ENCODE measurements at regions not wholly inside any gene's neighbourhood (a gene's known extent, or its start where the extent isn't known, plus 50 kb on each side); places are given as distances from the start of the nearest gene placed in this dataset.

- Histone ChIP-seq H3K4me1 (replicated peaks; ENCODE audit: insufficient read depth) (no peaks in the 10 kb centered on the region), H3K4me3 (no peak overlapping the region), H3K27me3 (ENCODE audit: insufficient read depth, low read depth) (peaks cover 7% of the 10 kb centered on the region; the same call in 1 of the 2 replicates), H3K79me2 (ENCODE audit: low read depth) (no peaks in the 10 kb centered on the region), H2AFZ (no peak overlapping the region), H3K36me3 (ENCODE audit: low read depth) (no peaks in the 10 kb centered on the region), H3K4me2 (no peak overlapping the region), H3K27ac (no peak overlapping the region), H4K20me1 (ENCODE audit: insufficient read depth) (no peaks in the 10 kb centered on the region), H3K9me3 (ENCODE audit: insufficient read depth, low read depth) (no peaks in the 10 kb centered on the region), H3K9me2 (ENCODE audit: insufficient read depth) (no peaks in the 10 kb centered on the region), H3F3A (ENCODE audit: insufficient read depth, low read depth) (no peaks in the 10 kb centered on the region)
- no TSS peak for BruUV-seq (replicated peaks)
- no peak for DNase-seq
- TF ChIP-seq, protein P1, sequence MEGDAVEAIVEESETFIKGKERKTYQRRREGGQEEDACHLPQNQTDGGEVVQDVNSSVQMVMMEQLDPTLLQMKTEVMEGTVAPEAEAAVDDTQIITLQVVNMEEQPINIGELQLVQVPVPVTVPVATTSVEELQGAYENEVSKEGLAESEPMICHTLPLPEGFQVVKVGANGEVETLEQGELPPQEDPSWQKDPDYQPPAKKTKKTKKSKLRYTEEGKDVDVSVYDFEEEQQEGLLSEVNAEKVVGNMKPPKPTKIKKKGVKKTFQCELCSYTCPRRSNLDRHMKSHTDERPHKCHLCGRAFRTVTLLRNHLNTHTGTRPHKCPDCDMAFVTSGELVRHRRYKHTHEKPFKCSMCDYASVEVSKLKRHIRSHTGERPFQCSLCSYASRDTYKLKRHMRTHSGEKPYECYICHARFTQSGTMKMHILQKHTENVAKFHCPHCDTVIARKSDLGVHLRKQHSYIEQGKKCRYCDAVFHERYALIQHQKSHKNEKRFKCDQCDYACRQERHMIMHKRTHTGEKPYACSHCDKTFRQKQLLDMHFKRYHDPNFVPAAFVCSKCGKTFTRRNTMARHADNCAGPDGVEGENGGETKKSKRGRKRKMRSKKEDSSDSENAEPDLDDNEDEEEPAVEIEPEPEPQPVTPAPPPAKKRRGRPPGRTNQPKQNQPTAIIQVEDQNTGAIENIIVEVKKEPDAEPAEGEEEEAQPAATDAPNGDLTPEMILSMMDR (conservative IDR thresholded peaks at IDR 0.05): no peak
- TF ChIP-seq EZH2 (IDR thresholded peaks at IDR 0.05; ENCODE audit: low read depth): no peak
- POLR2A ChIA-PET (ENCODE audit: unreplicated experiment): no interaction called here
- CTCF ChIA-PET: no interaction called here
- intact Hi-C loops (cut with micrococcal nuclease; ENCODE audit: unreplicated experiment): no loop called here
Measured at GRCh38 chr10:83987216-83987615, 152.1 kb upstream of the GHITM start.

GRCh38 chr10:83988435-83988834 is 150.9 kb upstream of the GHITM start:
- no peak for TF ChIP-seq EZH2 (IDR thresholded peaks at IDR 0.05; ENCODE audit: low read depth)
- TF ChIP-seq, protein P1 (conservative IDR thresholded peaks at IDR 0.05): no peak
- no peak overlapping the region for H3K27ac ChIP-seq
- intact Hi-C loops (cut with micrococcal nuclease; ENCODE audit: unreplicated experiment): no loop called here
- no peak overlapping the region for H3K4me3 ChIP-seq
- H4K20me1 ChIP-seq (ENCODE audit: insufficient read depth): no peaks in the 10 kb centered on the region
- ChIA-PET POLR2A (ENCODE audit: unreplicated experiment) (no interaction called here), CTCF (no interaction called here)
- H3K79me2 ChIP-seq (ENCODE audit: low read depth): no peaks in the 10 kb centered on the region
- BruUV-seq (replicated peaks): no TSS peak
- no peaks in the 10 kb centered on the region for H3K36me3 ChIP-seq (ENCODE audit: low read depth)
- no peaks in the 10 kb centered on the region for H3K4me1 ChIP-seq (replicated peaks; ENCODE audit: insufficient read depth)
- no peaks in the 10 kb centered on the region for H3K9me3 ChIP-seq (ENCODE audit: insufficient read depth, low read depth)
- H3K9me2 ChIP-seq (ENCODE audit: insufficient read depth): no peaks in the 10 kb centered on the region
- H3F3A ChIP-seq (ENCODE audit: insufficient read depth, low read depth): no peaks in the 10 kb centered on the region
- no peak overlapping the region for H3K4me2 ChIP-seq
- H3K27me3 ChIP-seq (ENCODE audit: insufficient read depth, low read depth): peaks cover 7% of the 10 kb centered on the region; the same call in 1 of the 2 replicates
- DNase-seq: no peak
- no peak overlapping the region for H2AFZ ChIP-seq

- no peak for TF ChIP-seq EZH2 (IDR thresholded peaks at IDR 0.05; ENCODE audit: low read depth)
- no peak for DNase-seq
- CTCF ChIA-PET: no interaction called here
- no peaks in the 10 kb centered on the region for H3K9me3 ChIP-seq (ENCODE audit: insufficient read depth, low read depth)
- no peak overlapping the region for H3K4me2 ChIP-seq
- H3K27me3 ChIP-seq (ENCODE audit: insufficient read depth, low read depth): peaks cover 7% of the 10 kb centered on the region; the same call in 1 of the 2 replicates
- POLR2A ChIA-PET (ENCODE audit: unreplicated experiment): no interaction called here
- no TSS peak for BruUV-seq (replicated peaks)
- no peak overlapping the region for H2AFZ ChIP-seq
- H3K79me2 ChIP-seq (ENCODE audit: low read depth): no peaks in the 10 kb centered on the region
- no peak overlapping the region for H3K4me3 ChIP-seq
- no peaks in the 10 kb centered on the region for H3K4me1 ChIP-seq (replicated peaks; ENCODE audit: insufficient read depth)
- H3K36me3 ChIP-seq (ENCODE audit: low read depth): no peaks in the 10 kb centered on the region
- no peak overlapping the region for H3K27ac ChIP-seq
- no peaks in the 10 kb centered on the region for H3K9me2 ChIP-seq (ENCODE audit: insufficient read depth)
- no peaks in the 10 kb centered on the region for H4K20me1 ChIP-seq (ENCODE audit: insufficient read depth)
- intact Hi-C loops (cut with micrococcal nuclease; ENCODE audit: unreplicated experiment): no loop called here
- no peaks in the 10 kb centered on the region for H3F3A ChIP-seq (ENCODE audit: insufficient read depth, low read depth)
Measured at GRCh38 chr10:83990126-83990525, 149.2 kb upstream of the GHITM start.

DNA sequence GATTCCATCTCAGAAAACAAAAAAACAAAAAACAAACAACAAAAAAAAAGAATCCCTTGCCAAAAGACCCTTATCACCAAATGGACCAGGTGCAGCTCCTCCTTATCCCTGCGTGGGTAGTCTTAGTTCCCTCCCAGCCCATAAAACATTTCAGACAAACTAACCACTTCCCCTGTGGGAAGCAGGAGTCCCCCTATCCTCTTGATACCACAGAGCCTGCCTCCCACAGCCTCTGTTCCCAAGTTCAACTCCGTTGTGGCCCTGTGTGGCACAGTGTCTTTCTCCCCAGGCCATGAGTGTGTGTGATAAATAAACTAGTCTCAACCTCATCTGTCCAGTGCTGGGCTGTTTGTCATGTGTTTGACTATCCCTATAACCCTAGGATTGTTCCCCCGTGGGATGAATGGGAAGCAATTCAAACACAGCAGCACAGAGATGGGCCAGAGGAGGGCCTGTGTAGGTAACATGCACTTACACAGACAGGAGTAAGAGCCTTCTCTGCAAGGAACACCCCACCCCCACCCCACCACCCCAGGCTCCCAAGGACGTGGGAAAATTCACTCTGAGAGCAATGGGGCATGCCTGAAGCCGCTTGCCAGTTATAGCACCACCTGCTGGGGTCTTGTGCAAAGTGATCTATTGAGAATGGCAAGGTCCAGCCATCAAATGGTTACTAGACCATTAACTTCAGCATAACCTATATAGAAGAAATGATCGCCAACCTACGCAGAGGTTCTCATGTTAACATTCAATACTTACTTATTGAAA is 147.1 kb upstream of the GHITM start:
- Histone ChIP-seq H3K4me1 (replicated peaks; ENCODE audit: insufficient read depth) (no peaks in the 10 kb centered on the region), H3K36me3 (ENCODE audit: low read depth) (no peaks in the 10 kb centered on the region), H3K4me2 (no peak overlapping the region), H3K27me3 (ENCODE audit: insufficient read depth, low read depth) (peaks cover 18% of the 10 kb centered on the region), H3K9me2 (ENCODE audit: insufficient read depth) (no peaks in the 10 kb centered on the region), H3K79me2 (ENCODE audit: low read depth) (no peaks in the 10 kb centered on the region), H4K20me1 (ENCODE audit: insufficient read depth) (no peaks in the 10 kb centered on the region), H3K4me3 (no peak overlapping the region), H3K27ac (no peak overlapping the region), H2AFZ (no peak overlapping the region), H3K9me3 (ENCODE audit: insufficient read depth, low read depth) (no peaks in the 10 kb centered on the region), H3F3A (ENCODE audit: insufficient read depth, low read depth) (no peaks in the 10 kb centered on the region)
- no TSS peak for BruUV-seq (replicated peaks)
- CTCF ChIA-PET: no interaction called here
- no peak for DNase-seq
- POLR2A ChIA-PET (ENCODE audit: unreplicated experiment): no interaction called here
- TF ChIP-seq, protein P1 (conservative IDR thresholded peaks at IDR 0.05): 0 out of 2 replicates have a peak, but pooled peaks have one; percentile 35
- no peak for TF ChIP-seq EZH2 (IDR thresholded peaks at IDR 0.05; ENCODE audit: low read depth)
- intact Hi-C loops (cut with micrococcal nuclease; ENCODE audit: unreplicated experiment): no loop called here
